Muscle of leg (tissue), 3 donors: ENCODE measurements at regions not wholly inside any gene's neighbourhood (a gene's known extent, or its start where the extent isn't known, plus 50 kb on each side); places are given as distances from the start of the nearest gene placed in this dataset.

ENCODE experiments used
- DNase-seq: peaks from one replicate; pipeline ENCODE4 v3.0.0; 2013
- H3K27ac ChIP-seq: one replicate; pipeline ENCODE4 v1.5.1; 2013; ENCODE audit warnings: mild to moderate bottlenecking, low read length, control low read depth
- H3K27me3 ChIP-seq: one replicate; pipeline ENCODE4 v1.6.1; 2013; ENCODE audit warnings: low read length; ENCODE audit not compliant: control insufficient read depth, insufficient read depth
- H3K36me3 ChIP-seq: one replicate; pipeline ENCODE4 v1.6.1; 2013; ENCODE audit warnings: low read length; ENCODE audit not compliant: control insufficient read depth, insufficient read depth
- H3K4me1 ChIP-seq: one replicate; pipeline ENCODE4 v1.6.1; 2013; ENCODE audit warnings: low read length; ENCODE audit not compliant: control insufficient read depth, insufficient read depth
- H3K4me3 ChIP-seq: one replicate; pipeline ENCODE4 v1.5.1; 2013; ENCODE audit warnings: low read length, control low read depth
- H3K9me3 ChIP-seq: replicated peaks from 2 replicates; pipeline ENCODE4 v1.6.1; 2013; ENCODE audit warnings: low read depth, low read length; ENCODE audit not compliant: control insufficient read depth
- WGBS: methylation state at CpG from one replicate; pipeline ENCODE4 v1.1.5; 2013; ENCODE audit warnings: missing lambda C conversion rate; ENCODE audit not compliant: insufficient coverage; 5-methylcytosine and 5-hydroxymethylcytosine counted together

- H3K4me1 ChIP-seq, result no peaks in the 10 kb centered on the region
- H3K9me3 ChIP-seq, result no peaks in the 10 kb centered on the region
- no peak overlapping the region for H3K4me3 ChIP-seq
- 67% methylated on average over 1 of the region's 2 CpGs for WGBS
- no peaks in the 10 kb centered on the region for H3K36me3 ChIP-seq
- peaks cover 2% of the 10 kb centered on the region for H3K27me3 ChIP-seq
- DNase-seq, result no peak
- H3K27ac ChIP-seq, result no peak overlapping the region
These were observed 57.4 kb upstream of the ANO4 start for GRCh38 chr12:100737168-100737567.

- no CpG with 5 or more reads among the region's 2 CpGs for whole genome bisulfite sequencing
- H3K36me3 ChIP-seq, result no peaks in the 10 kb centered on the region
These were observed 56.5 kb upstream of the ANO4 start for GRCh38 chr12:100738086-100738485.

GRCh38 chr12:100741084-100741711, 53.4 kb upstream of the ANO4 start:
- Histone ChIP-seq H3K4me1 (no peaks in the 10 kb centered on the region), H3K4me3 (no peak overlapping the region), H3K36me3 (no peaks in the 10 kb centered on the region), H3K9me3 (peaks cover 2% of the 10 kb centered on the region), H3K27me3 (no peaks in the 10 kb centered on the region), H3K27ac (no peak overlapping the region)
- WGBS, result no CpG with 5 or more reads among the region's 3 CpGs
- peak; percentile 7 for DNase-seq

More at GRCh38 chr12:100738086-100738485, 56.5 kb upstream of the ANO4 start:
- Histone ChIP-seq H3K4me1 (no peaks in the 10 kb centered on the region), H3K9me3 (no peaks in the 10 kb centered on the region), H3K27ac (no peak overlapping the region), H3K4me3 (no peak overlapping the region), H3K27me3 (peaks cover 2% of the 10 kb centered on the region)
- no peak for DNase-seq

- H3K4me3 ChIP-seq, result no peak overlapping the region
- no peaks in the 10 kb centered on the region for H3K27me3 ChIP-seq
- H3K36me3 ChIP-seq, result no peaks in the 10 kb centered on the region
- H3K4me1 ChIP-seq, result no peaks in the 10 kb centered on the region
- no CpG with 5 or more reads among the region's 1 CpG for WGBS
- H3K27ac ChIP-seq, result no peak overlapping the region
- H3K9me3 ChIP-seq, result peaks cover 2% of the 10 kb centered on the region
- no peak for DNase-seq
These were observed 51.5 kb upstream of the ANO4 start for GRCh38 chr12:100743060-100743459.
